ENCODE measurements at regions not wholly inside any gene's neighbourhood (a gene's known extent, or its start where the extent isn't known, plus 50 kb on each side); places are given as distances from the start of the nearest gene placed in this dataset.

DNA sequence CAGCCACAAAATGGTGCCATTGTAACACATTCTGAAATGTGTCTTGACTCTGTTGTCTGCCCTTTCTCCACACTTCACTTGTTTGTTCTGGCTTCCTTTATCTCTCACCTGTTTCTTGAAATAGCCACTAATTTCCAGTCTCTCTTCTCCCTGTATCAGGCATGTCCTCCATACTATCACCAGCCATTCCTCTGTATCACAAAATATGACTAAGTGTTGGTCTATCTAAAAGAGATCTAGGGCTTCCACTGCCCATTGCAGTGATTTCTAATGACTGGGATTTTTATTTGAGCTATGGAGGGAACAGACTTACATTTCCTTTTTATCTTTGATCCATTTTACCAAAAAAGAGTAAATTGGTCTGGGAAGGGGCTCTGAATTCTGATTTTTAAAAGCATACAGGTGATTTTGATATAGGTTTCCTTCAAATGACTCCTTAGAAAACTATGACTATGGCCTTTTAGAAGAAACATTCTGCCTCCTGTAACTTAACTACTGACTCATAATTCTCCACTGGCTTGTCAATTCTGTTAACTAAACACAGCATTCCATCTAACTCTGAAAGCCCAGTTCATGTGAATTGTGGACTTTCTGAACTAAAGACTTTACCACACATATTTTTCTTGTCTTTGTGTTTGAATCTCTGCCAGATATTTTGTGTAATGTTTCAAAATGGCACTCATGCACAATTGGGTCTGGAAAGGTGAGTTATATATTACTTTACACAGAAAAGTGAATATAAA is 1121.4 kb downstream of the XPNPEP1 start:
- Histone ChIP-seq H3K9me3 (ENCODE audit: low read length) (no peaks in the 10 kb centered on the region), H3F3A (ENCODE audit: insufficient read depth, low read length, poor library complexity, severe bottlenecking) (no peaks in the 10 kb centered on the region), H4K20me1 (ENCODE audit: insufficient read depth) (no peaks in the 10 kb centered on the region), H3K36me3 (ENCODE audit: insufficient read depth, low read length) (no peaks in the 10 kb centered on the region), H3K27ac (ENCODE audit: low read length) (no peak overlapping the region), H3K4me2 (ENCODE audit: low read length) (no peak overlapping the region), H3K9me2 (ENCODE audit: insufficient read depth, low read length) (no peaks in the 10 kb centered on the region), H2AFZ (ENCODE audit: low read depth, low read length) (no peak overlapping the region), H3K27me3 (ENCODE audit: insufficient read depth, low read depth, low read length) (no peaks in the 10 kb centered on the region), H3K4me3 (ENCODE audit: low read length) (no peak overlapping the region), H3K9ac (ENCODE audit: low read length) (no peak overlapping the region), H3K79me2 (replicated peaks; ENCODE audit: insufficient read depth, low read length) (no peaks in the 10 kb centered on the region)
- TF ChIP-seq RAD21 (conservative IDR thresholded peaks at IDR 0.05) (no peak), TAF1 (IDR thresholded peaks at IDR 0.05; ENCODE audit: low read depth) (no peak), EP300 (conservative IDR thresholded peaks at IDR 0.05; ENCODE audit: poor library complexity, severe bottlenecking) (no peak), MXI1 (conservative IDR thresholded peaks at IDR 0.05; ENCODE audit: poor library complexity, severe bottlenecking) (no peak), POLR2AphosphoS5 (IDR thresholded peaks at IDR 0.05) (no peak), SMC3 (conservative IDR thresholded peaks at IDR 0.05; ENCODE audit: poor library complexity) (no peak), EZH2 (IDR thresholded peaks at IDR 0.05; ENCODE audit: borderline replicate concordance, insufficient read depth, low read length, poor library complexity, severe bottlenecking) (no peak)
- TF ChIP-seq, protein P1, sequence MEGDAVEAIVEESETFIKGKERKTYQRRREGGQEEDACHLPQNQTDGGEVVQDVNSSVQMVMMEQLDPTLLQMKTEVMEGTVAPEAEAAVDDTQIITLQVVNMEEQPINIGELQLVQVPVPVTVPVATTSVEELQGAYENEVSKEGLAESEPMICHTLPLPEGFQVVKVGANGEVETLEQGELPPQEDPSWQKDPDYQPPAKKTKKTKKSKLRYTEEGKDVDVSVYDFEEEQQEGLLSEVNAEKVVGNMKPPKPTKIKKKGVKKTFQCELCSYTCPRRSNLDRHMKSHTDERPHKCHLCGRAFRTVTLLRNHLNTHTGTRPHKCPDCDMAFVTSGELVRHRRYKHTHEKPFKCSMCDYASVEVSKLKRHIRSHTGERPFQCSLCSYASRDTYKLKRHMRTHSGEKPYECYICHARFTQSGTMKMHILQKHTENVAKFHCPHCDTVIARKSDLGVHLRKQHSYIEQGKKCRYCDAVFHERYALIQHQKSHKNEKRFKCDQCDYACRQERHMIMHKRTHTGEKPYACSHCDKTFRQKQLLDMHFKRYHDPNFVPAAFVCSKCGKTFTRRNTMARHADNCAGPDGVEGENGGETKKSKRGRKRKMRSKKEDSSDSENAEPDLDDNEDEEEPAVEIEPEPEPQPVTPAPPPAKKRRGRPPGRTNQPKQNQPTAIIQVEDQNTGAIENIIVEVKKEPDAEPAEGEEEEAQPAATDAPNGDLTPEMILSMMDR (IDR thresholded peaks at IDR 0.05; ENCODE audit: poor library complexity, severe bottlenecking) = no peak
- TF ChIP-seq, protein P2, sequence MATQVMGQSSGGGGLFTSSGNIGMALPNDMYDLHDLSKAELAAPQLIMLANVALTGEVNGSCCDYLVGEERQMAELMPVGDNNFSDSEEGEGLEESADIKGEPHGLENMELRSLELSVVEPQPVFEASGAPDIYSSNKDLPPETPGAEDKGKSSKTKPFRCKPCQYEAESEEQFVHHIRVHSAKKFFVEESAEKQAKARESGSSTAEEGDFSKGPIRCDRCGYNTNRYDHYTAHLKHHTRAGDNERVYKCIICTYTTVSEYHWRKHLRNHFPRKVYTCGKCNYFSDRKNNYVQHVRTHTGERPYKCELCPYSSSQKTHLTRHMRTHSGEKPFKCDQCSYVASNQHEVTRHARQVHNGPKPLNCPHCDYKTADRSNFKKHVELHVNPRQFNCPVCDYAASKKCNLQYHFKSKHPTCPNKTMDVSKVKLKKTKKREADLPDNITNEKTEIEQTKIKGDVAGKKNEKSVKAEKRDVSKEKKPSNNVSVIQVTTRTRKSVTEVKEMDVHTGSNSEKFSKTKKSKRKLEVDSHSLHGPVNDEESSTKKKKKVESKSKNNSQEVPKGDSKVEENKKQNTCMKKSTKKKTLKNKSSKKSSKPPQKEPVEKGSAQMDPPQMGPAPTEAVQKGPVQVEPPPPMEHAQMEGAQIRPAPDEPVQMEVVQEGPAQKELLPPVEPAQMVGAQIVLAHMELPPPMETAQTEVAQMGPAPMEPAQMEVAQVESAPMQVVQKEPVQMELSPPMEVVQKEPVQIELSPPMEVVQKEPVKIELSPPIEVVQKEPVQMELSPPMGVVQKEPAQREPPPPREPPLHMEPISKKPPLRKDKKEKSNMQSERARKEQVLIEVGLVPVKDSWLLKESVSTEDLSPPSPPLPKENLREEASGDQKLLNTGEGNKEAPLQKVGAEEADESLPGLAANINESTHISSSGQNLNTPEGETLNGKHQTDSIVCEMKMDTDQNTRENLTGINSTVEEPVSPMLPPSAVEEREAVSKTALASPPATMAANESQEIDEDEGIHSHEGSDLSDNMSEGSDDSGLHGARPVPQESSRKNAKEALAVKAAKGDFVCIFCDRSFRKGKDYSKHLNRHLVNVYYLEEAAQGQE (IDR thresholded peaks at IDR 0.05; ENCODE audit: borderline replicate concordance) = no peak

GRCh38 chr10:108801220-108801619 is 1122.1 kb downstream of the XPNPEP1 start:
- no peak overlapping the region for H3K9ac ChIP-seq (ENCODE audit: low read length)
- H3F3A ChIP-seq (ENCODE audit: insufficient read depth, low read length, poor library complexity, severe bottlenecking) = no peaks in the 10 kb centered on the region
- H3K79me2 ChIP-seq (replicated peaks; ENCODE audit: insufficient read depth, low read length) = no peaks in the 10 kb centered on the region
- no peaks in the 10 kb centered on the region for H3K9me3 ChIP-seq (ENCODE audit: low read length)
- no peaks in the 10 kb centered on the region for H3K36me3 ChIP-seq (ENCODE audit: insufficient read depth, low read length)
- no peak overlapping the region for H2AFZ ChIP-seq (ENCODE audit: low read depth, low read length)
- H3K4me2 ChIP-seq (ENCODE audit: low read length) = no peak overlapping the region
- no peak overlapping the region for H3K27ac ChIP-seq (ENCODE audit: low read length)
- TF ChIP-seq, protein P1 (IDR thresholded peaks at IDR 0.05; ENCODE audit: poor library complexity, severe bottlenecking) = no peak
- TF ChIP-seq SMC3 (conservative IDR thresholded peaks at IDR 0.05; ENCODE audit: poor library complexity) (no peak), TAF1 (IDR thresholded peaks at IDR 0.05; ENCODE audit: low read depth) (no peak), MXI1 (conservative IDR thresholded peaks at IDR 0.05; ENCODE audit: poor library complexity, severe bottlenecking) (no peak), RAD21 (conservative IDR thresholded peaks at IDR 0.05) (no peak), EZH2 (IDR thresholded peaks at IDR 0.05; ENCODE audit: borderline replicate concordance, insufficient read depth, low read length, poor library complexity, severe bottlenecking) (no peak), POLR2AphosphoS5 (IDR thresholded peaks at IDR 0.05) (no peak), EP300 (conservative IDR thresholded peaks at IDR 0.05; ENCODE audit: poor library complexity, severe bottlenecking) (no peak)
- TF ChIP-seq, protein P2 (IDR thresholded peaks at IDR 0.05; ENCODE audit: borderline replicate concordance) = no peak
- no peaks in the 10 kb centered on the region for H3K9me2 ChIP-seq (ENCODE audit: insufficient read depth, low read length)
- H4K20me1 ChIP-seq (ENCODE audit: insufficient read depth) = no peaks in the 10 kb centered on the region
- H3K27me3 ChIP-seq (ENCODE audit: insufficient read depth, low read depth, low read length) = no peaks in the 10 kb centered on the region
- no peak overlapping the region for H3K4me3 ChIP-seq (ENCODE audit: low read length)
